Fibroblast of pulmonary artery (primary cell): ENCODE measurements at regions not wholly inside any gene's neighbourhood (a gene's known extent, or its start where the extent isn't known, plus 50 kb on each side); places are given as distances from the start of the nearest gene placed in this dataset.

ENCODE experiments used
- DNase-seq: peaks from one replicate; pipeline ENCODE4 v3.0.0-alpha.2; 2010; ENCODE audit warnings: low read depth
- H3K4me3 ChIP-seq: replicated peaks from 2 replicates; pipeline ENCODE4 v1.5.1; 2011; ENCODE audit warnings: low read depth, mild to moderate bottlenecking, control low read depth, low read length, moderate library complexity
- TF ChIP-seq, protein P1 (sequence below): IDR thresholded peaks from 2 replicates; pipeline ENCODE4 v1.5.1; 2011; ENCODE audit warnings: mild to moderate bottlenecking, control low read depth, low read length, inconsistent platforms; ENCODE audit errors: missing control alignments

- H3K4me3 ChIP-seq, result no peak overlapping the region
- DNase-seq, result no peak
- TF ChIP-seq, protein P1, sequence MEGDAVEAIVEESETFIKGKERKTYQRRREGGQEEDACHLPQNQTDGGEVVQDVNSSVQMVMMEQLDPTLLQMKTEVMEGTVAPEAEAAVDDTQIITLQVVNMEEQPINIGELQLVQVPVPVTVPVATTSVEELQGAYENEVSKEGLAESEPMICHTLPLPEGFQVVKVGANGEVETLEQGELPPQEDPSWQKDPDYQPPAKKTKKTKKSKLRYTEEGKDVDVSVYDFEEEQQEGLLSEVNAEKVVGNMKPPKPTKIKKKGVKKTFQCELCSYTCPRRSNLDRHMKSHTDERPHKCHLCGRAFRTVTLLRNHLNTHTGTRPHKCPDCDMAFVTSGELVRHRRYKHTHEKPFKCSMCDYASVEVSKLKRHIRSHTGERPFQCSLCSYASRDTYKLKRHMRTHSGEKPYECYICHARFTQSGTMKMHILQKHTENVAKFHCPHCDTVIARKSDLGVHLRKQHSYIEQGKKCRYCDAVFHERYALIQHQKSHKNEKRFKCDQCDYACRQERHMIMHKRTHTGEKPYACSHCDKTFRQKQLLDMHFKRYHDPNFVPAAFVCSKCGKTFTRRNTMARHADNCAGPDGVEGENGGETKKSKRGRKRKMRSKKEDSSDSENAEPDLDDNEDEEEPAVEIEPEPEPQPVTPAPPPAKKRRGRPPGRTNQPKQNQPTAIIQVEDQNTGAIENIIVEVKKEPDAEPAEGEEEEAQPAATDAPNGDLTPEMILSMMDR, result no peak
These were observed 51.3 kb upstream of the PFKP start for GRCh38 chr10:3016016-3016415.

DNA sequence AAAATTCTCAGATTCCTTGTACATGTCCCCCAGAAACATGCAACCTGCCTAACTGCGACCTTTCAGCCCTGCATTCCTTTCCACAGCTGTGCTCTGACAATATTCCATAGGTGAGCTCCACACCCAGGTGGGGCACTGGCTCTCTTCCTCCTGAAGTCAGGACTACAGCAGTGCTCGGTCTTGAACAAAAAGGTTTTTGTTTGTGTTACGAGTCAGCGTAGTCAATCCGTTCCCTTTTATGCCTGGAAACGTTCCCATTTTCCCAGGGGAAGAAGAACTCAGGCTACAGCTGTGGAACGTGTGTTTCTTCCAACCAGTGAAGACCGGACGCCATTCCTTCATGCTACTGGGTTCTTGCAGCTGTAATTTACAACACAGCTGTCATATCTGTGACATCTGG, 52.4 kb upstream of the PFKP start:
- H3K4me3 ChIP-seq, result no peak overlapping the region
- TF ChIP-seq, protein P1, result no peak
- peak; percentile 3 for DNase-seq

DNA sequence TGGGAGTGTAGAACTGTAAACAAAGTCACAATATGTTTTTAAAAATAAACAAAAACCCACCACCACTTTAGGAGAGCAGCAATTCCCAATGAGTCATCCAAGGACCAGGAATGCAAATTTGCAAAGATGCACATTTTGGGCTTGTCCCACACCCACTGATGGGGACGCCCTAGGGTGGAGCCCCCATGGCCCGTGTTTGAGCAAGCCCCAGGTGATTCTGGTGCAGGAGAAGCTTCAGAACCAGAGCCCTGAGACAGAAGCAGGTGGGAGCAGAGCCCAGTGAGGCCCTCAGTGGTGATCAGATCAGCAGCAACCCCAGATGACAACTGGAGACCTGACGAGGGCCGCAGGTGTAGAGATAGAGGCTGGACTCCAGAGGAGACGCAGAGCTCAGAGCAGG, 55.1 kb upstream of the PFKP start:
- TF ChIP-seq, protein P1, result no peak
- H3K4me3 ChIP-seq, result no peak overlapping the region
- DNase-seq, result no peak

DNA sequence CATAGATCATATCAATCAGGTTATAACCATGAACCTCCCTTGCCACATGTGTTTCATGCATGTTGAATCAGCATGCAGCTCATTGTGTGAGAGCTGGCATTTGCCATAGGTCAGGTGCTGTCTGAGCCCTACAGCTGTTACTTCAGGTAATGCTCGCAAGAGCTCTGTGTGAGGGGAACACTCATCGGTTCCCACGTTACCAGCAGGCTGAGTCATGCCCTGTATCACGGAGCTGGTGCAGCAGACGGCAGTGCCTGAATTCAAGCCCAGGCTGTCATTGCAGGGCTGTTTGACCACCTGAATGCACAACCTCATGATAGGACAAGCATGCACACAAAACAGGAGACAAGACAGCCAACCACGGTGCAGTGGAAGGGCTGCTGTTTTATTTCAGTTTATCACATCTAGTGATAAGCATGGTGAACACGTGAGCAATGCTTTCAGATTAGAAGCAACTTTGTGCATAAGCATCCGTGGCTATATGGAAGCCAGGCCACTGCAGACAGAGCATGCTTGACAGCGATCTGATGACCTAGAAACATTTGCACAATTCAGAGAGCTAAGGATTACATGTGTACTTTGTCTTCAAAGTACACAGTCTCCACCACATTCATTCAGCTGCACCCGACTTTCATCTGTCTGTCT, 56.4 kb upstream of the PFKP start:
- TF ChIP-seq, protein P1, result no peak
- DNase-seq, result peak; percentile 3

DNA sequence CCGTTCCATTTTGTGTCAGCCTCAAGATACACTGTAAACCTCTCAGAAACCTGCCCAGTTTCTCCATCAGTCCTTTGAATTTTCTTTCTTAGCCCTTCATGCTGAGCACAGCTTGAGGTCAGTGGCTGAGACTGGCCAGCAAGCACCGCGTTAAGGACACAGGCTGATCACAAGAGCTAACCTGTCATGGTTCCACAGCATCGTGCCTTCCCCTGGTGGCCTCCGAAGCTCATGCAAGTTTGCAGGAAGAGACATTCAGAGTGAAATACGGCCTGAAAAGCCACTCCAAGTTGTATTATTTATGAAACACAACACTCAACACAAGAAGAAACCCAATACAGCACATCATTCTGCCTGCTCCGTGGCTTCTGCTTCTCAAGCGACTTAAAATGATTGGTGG, 57.0 kb upstream of the PFKP start:
- DNase-seq, result no peak
- H3K4me3 ChIP-seq, result no peak overlapping the region
- TF ChIP-seq, protein P1, result no peak

More for the DNA sequence above, 56.4 kb upstream of the PFKP start:
- no peak overlapping the region for H3K4me3 ChIP-seq

- no peak for DNase-seq
- H3K4me3 ChIP-seq, result no peak overlapping the region
- TF ChIP-seq, protein P1, result no peak
These were observed 58.0 kb upstream of the PFKP start for GRCh38 chr10:3009341-3009740.
